H9 (cell line): ENCODE measurements at regions not wholly inside any gene's neighbourhood (a gene's known extent, or its start where the extent isn't known, plus 50 kb on each side); places are given as distances from the start of the nearest gene placed in this dataset.

Experiments used
- DNase-seq: peaks from one replicate; pipeline ENCODE4 v3.0.0-alpha.2; 2017
- H2AFZ ChIP-seq: one replicate; pipeline ENCODE4 v1.6.1; 2013; ENCODE audit warnings: mild to moderate bottlenecking, low read length, control low read depth, moderate library complexity
- H2AK5ac ChIP-seq: 2 replicates; pipeline ENCODE4 v1.6.1; 2013; ENCODE audit warnings: low read length, control low read depth, mixed read lengths; ENCODE audit not compliant: insufficient read length
- H2BK120ac ChIP-seq: one replicate; pipeline ENCODE4 v1.6.1; 2013; ENCODE audit warnings: low read depth, mild to moderate bottlenecking, low read length, control low read depth, inconsistent platforms; ENCODE audit not compliant: poor library complexity, severe bottlenecking
- H2BK12ac ChIP-seq: 2 replicates; pipeline ENCODE4 v1.6.1; 2013; ENCODE audit warnings: low read length, control low read depth, mixed read lengths, low read depth; ENCODE audit not compliant: insufficient read length
- H2BK15ac ChIP-seq: 2 replicates; pipeline ENCODE4 v1.6.1; 2013; ENCODE audit warnings: low read depth, low read length, control low read depth
- H2BK20ac ChIP-seq: one replicate; pipeline ENCODE4 v1.6.1; 2013; ENCODE audit warnings: low read depth, mild to moderate bottlenecking, low read length, control low read depth, inconsistent platforms; ENCODE audit not compliant: poor library complexity, severe bottlenecking
- H2BK5ac ChIP-seq: 2 replicates; pipeline ENCODE4 v1.6.1; 2013; ENCODE audit warnings: low read length, control low read depth, mixed read lengths; ENCODE audit not compliant: insufficient read length
- H3K14ac ChIP-seq: 2 replicates; pipeline ENCODE4 v1.6.1; 2013; ENCODE audit warnings: low read length, control low read depth; ENCODE audit not compliant: insufficient read depth
- H3K18ac ChIP-seq: 2 replicates; pipeline ENCODE4 v1.6.1; 2013; ENCODE audit warnings: low read depth, mild to moderate bottlenecking, mixed read lengths, low read length, control low read depth; ENCODE audit not compliant: insufficient read length
- H3K23ac ChIP-seq: 2 replicates; pipeline ENCODE4 v1.6.1; 2013; ENCODE audit warnings: low read length, control low read depth, mixed read lengths, low read depth; ENCODE audit not compliant: insufficient read length
- H3K23me2 ChIP-seq: 2 replicates; pipeline ENCODE4 v1.6.1; 2013; ENCODE audit warnings: low read depth, mild to moderate bottlenecking, mixed read lengths, low read length, control low read depth; ENCODE audit not compliant: insufficient read length, poor library complexity, severe bottlenecking
- H3K27ac ChIP-seq: 2 replicates; pipeline ENCODE4 v1.5.1; 2013; ENCODE audit warnings: low read length, control low read depth, mixed read lengths, low read depth; ENCODE audit not compliant: insufficient read length
- H3K27me3 ChIP-seq: 2 replicates; pipeline ENCODE4 v1.6.1; 2013; ENCODE audit warnings: low read length, control low read depth, inconsistent platforms; ENCODE audit not compliant: insufficient read depth
- H3K4ac ChIP-seq: 2 replicates; pipeline ENCODE4 v1.6.1; 2013; ENCODE audit warnings: low read depth, mild to moderate bottlenecking, control low read depth, inconsistent platforms, low read length, moderate library complexity
- H3K4me1 ChIP-seq: 2 replicates; pipeline ENCODE4 v1.6.1; 2013; ENCODE audit warnings: low read length, control low read depth, inconsistent platforms; ENCODE audit not compliant: insufficient read depth
- H3K4me2 ChIP-seq: 2 replicates; pipeline ENCODE4 v1.6.1; 2013; ENCODE audit warnings: low read length, control low read depth, mixed read lengths; ENCODE audit not compliant: insufficient read length, insufficient read depth
- H3K56ac ChIP-seq: 2 replicates; pipeline ENCODE4 v1.6.1; 2013; ENCODE audit warnings: low read depth, mild to moderate bottlenecking, mixed read lengths, low read length, control low read depth; ENCODE audit not compliant: insufficient read length
- H3K79me1 ChIP-seq: 2 replicates; pipeline ENCODE4 v1.6.1; 2013; ENCODE audit warnings: low read depth, mild to moderate bottlenecking, moderate library complexity, low read length, control low read depth, inconsistent platforms; ENCODE audit not compliant: insufficient read depth, poor library complexity, severe bottlenecking
- H3K79me2 ChIP-seq: 2 replicates; pipeline ENCODE4 v1.6.1; 2013; ENCODE audit warnings: low read length, control low read depth, inconsistent platforms; ENCODE audit not compliant: insufficient read depth
- H3K9ac ChIP-seq: 2 replicates; pipeline ENCODE4 v1.6.1; 2013; ENCODE audit warnings: low read length, control low read depth, mixed read lengths; ENCODE audit not compliant: insufficient read length; ENCODE audit errors: extremely low read depth
- H3K9me3 ChIP-seq: one replicate; pipeline ENCODE4 v1.6.1; 2013; ENCODE audit warnings: low read depth, low read length, inconsistent platforms; ENCODE audit not compliant: control insufficient read depth
- H3T11ph ChIP-seq: one replicate; pipeline ENCODE4 v1.6.1; 2013; ENCODE audit warnings: mild to moderate bottlenecking, low read length, control low read depth, inconsistent platforms
- H4K20me1 ChIP-seq: one replicate; pipeline ENCODE4 v1.6.1; 2013; ENCODE audit not compliant: control insufficient read depth, insufficient read length, insufficient read depth
- H4K5ac ChIP-seq: 2 replicates; pipeline ENCODE4 v1.6.1; 2013; ENCODE audit warnings: low read depth, mild to moderate bottlenecking, mixed read lengths, low read length, control low read depth; ENCODE audit not compliant: insufficient read length
- H4K8ac ChIP-seq: replicated peaks from 2 replicates; pipeline ENCODE4 v1.6.1; 2013; ENCODE audit warnings: low read length, control low read depth, mixed read lengths, low read depth; ENCODE audit not compliant: insufficient read length
- H4K91ac ChIP-seq: 2 replicates; pipeline ENCODE4 v1.6.1; 2013; ENCODE audit warnings: low read depth, mild to moderate bottlenecking, moderate library complexity, mixed read lengths, low read length, control low read depth; ENCODE audit not compliant: insufficient read length
- H3K27ac Mint-ChIP-seq, 3 experiments: 2 replicates in 2 of 3; 3 replicates in 1 of 3; pipeline ENCODE4 v1.8.0; 2020 to 2021; ENCODE audit warnings: mixed read lengths in 3 of 3, mild to moderate bottlenecking in 1 of 3, moderate library complexity in 1 of 3
- H3K27me3 Mint-ChIP-seq: 2 replicates; pipeline ENCODE4 v1.8.0; 2021; ENCODE audit warnings: low read depth, mild to moderate bottlenecking, moderate library complexity, mixed read lengths
- H3K36me3 Mint-ChIP-seq, 3 experiments: 2 replicates in 2 of 3; 3 replicates in 1 of 3; pipeline ENCODE4 v1.8.0; 2020 to 2021; ENCODE audit warnings: low read depth in 3 of 3, mixed read lengths in 3 of 3; ENCODE audit not compliant: insufficient read depth in 1 of 3
- H3K4me1 Mint-ChIP-seq, 2 experiments: 2 replicates each; pipeline ENCODE4 v1.8.0; 2020; ENCODE audit warnings: mixed read lengths in 2 of 2
- H3K4me3 Mint-ChIP-seq, 2 experiments: 2 replicates in 1 of 2; 3 replicates in 1 of 2; pipeline ENCODE4 v1.8.0; 2020 to 2021; ENCODE audit warnings: mild to moderate bottlenecking in 2 of 2, mixed read lengths in 2 of 2, moderate library complexity in 1 of 2
- H3K9me3 Mint-ChIP-seq, 2 experiments: 2 replicates in 1 of 2; 3 replicates in 1 of 2; pipeline ENCODE4 v1.8.0; 2020; ENCODE audit warnings: mild to moderate bottlenecking in 2 of 2, mixed read lengths in 2 of 2, moderate library complexity in 1 of 2
- CTCF ChIP-seq: fragments of 200-600 bp; sonication (generic); conservative IDR thresholded peaks from 3 replicates; pipeline ENCODE4 v1.8.0; 2021; ENCODE audit warnings: antibody characterized with exemption, mild to moderate bottlenecking
- WGBS: extraction: QIAGEN DNeasy Blood & Tissue Kit; methylation state at CpG from one replicate; pipeline ENCODE4 v1.1.7; 2013; ENCODE audit warnings: missing lambda C conversion rate, low lambda C conversion rate, mixed read lengths; ENCODE audit not compliant: insufficient read length; ENCODE audit errors: extremely low coverage; 5-methylcytosine and 5-hydroxymethylcytosine counted together

- Histone ChIP-seq H3K18ac (no peak overlapping the region), H3K79me1 (no peaks in the 10 kb centered on the region), H2BK20ac (no peak overlapping the region), H3K27ac (no peak overlapping the region), H3K4me2 (no peak overlapping the region), H2BK12ac (no peak overlapping the region), H4K5ac (no peak overlapping the region), H2AFZ (no peak overlapping the region), H3K27me3 (no peaks in the 10 kb centered on the region), H3K4ac (no peak overlapping the region), H2AK5ac (no peak overlapping the region), H3K9me3 (no peaks in the 10 kb centered on the region), H2BK5ac (no peak overlapping the region), H3K79me2 (no peaks in the 10 kb centered on the region), H4K20me1 (no peaks in the 10 kb centered on the region), H3K9ac (no peak overlapping the region), H2BK120ac (no peak overlapping the region), H2BK15ac (no peak overlapping the region), H3K23ac (no peak overlapping the region), H3K56ac (no peak overlapping the region), H3K4me1 (peaks cover 4% of the 10 kb centered on the region; the same call in 1 of the 2 replicates), H3K23me2 (no peaks in the 10 kb centered on the region), H4K91ac (no peak overlapping the region), H3T11ph (no peak overlapping the region), H4K8ac (no peak overlapping the region), H3K14ac (no peak overlapping the region)
- DNase-seq, result no peak
- Mint-ChIP-seq H3K36me3 (peaks cover 0 to 5% (median 4%) of the 10 kb centered on the region in 3 experiments; a peak in 1 of 7 replicates), H3K9me3 (peaks cover 8 to 9% of the 10 kb centered on the region in 2 experiments), H3K27me3 (peaks cover 2% of the 10 kb centered on the region; the same call in 1 of the 2 replicates), H3K4me1 (peaks cover 20 to 24% of the 10 kb centered on the region in 2 experiments), H3K27ac (no peak overlapping the region), H3K4me3 (no peak overlapping the region)
- no peak for TF ChIP-seq CTCF
- WGBS, result no CpG with 5 or more reads among the region's 12 CpGs
Observed at GRCh38 chr10:28973309-28973972, 296.1 kb downstream of the BAMBI start.
